ENCODE measurements at regions not wholly inside any gene's neighbourhood (a gene's known extent, or its start where the extent isn't known, plus 50 kb on each side); places are given as distances from the start of the nearest gene placed in this dataset.

DNA sequence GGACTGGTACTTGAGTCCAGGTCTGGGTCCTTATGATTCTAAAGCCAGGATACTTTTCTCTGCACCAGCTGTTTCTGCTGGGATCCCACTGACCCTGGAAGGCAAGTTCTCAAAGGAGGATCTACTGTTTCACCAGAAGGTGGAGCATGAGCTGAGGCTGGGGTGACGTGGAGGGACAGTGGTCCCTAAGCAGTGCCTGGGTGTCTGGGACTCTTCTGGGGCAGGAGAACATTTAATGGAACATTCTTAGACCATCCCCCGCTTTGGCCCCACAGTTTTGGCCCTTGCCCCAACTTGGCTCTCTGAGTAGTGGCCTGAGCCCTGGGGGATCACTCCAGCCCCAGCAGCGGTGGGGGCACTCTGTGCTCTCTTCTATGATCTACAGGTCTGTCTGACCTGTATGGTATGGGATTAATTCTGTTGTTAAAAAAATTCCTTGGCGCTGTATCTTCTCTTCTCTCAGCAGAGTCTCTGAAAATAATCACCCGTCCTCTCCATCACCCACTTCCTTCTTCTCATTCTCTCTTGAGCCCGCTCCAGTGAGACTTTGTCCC is 60.3 kb upstream of the CSF3R start (continued):
- TF ChIP-seq SP1 (IDR thresholded peaks at IDR 0.05; ENCODE audit: low read depth, low read length), result no peak

Data from H1 (cell line).